ENCODE measurements at regions not wholly inside any gene's neighbourhood (a gene's known extent, or its start where the extent isn't known, plus 50 kb on each side); places are given as distances from the start of the nearest gene placed in this dataset.

- TF ChIP-seq CTCF (IDR thresholded peaks at IDR 0.05; ENCODE audit: low read depth, low read length) (no peak), MAX (IDR thresholded peaks at IDR 0.05; ENCODE audit: low read depth, low read length) (no peak)
Observed at GRCh38 chr12:74957634-74958033, 252.0 kb downstream of the KCNC2 start.

Data from NB4 (cell line).